ENCODE measurements at regions not wholly inside any gene's neighbourhood (a gene's known extent, or its start where the extent isn't known, plus 50 kb on each side); places are given as distances from the start of the nearest gene placed in this dataset.

- DNase-seq: no peak
Observed at GRCh38 chr1:177571076-177571475, 398.8 kb downstream of the SEC16B start.

- DNase-seq: no peak
Observed at GRCh38 chr1:177569476-177569875, 398.7 kb downstream of the BRINP2 start.

GRCh38 chr1:177568622-177569021, 397.9 kb downstream of the BRINP2 start:
- no peak for DNase-seq

GRCh38 chr1:177567393-177567792, 396.6 kb downstream of the BRINP2 start:
- no peak for DNase-seq

- DNase-seq: no peak
Observed at GRCh38 chr1:177566495-177566894, 395.7 kb downstream of the BRINP2 start.

GRCh38 chr1:177561436-177561835, 390.7 kb downstream of the BRINP2 start:
- no peak for DNase-seq

GRCh38 chr1:177558372-177558771, 387.6 kb downstream of the BRINP2 start:
- no peak for DNase-seq

- no peak for DNase-seq
Observed at GRCh38 chr1:177556163-177556562, 385.4 kb downstream of the BRINP2 start.

- no peak for DNase-seq
Observed at GRCh38 chr1:177547200-177547599, 376.4 kb downstream of the BRINP2 start.

- no peak for DNase-seq
Observed at GRCh38 chr1:177546346-177546745, 375.6 kb downstream of the BRINP2 start.

GRCh38 chr1:177526201-177526600, 355.4 kb downstream of the BRINP2 start:
- no peak for DNase-seq

GRCh38 chr1:177525176-177525575, 354.4 kb downstream of the BRINP2 start:
- DNase-seq: no peak

GRCh38 chr1:177517546-177517945, 346.8 kb downstream of the BRINP2 start:
- no peak for DNase-seq

GRCh38 chr1:177514207-177514606, 343.4 kb downstream of the BRINP2 start:
- DNase-seq: no peak

- no peak for DNase-seq
Observed at GRCh38 chr1:177511036-177511435, 340.3 kb downstream of the BRINP2 start.

GRCh38 chr1:177505905-177506590, 335.3 kb downstream of the BRINP2 start:
- DNase-seq: no peak

GRCh38 chr1:177495878-177496277, 325.1 kb downstream of the BRINP2 start:
- no peak for DNase-seq

GRCh38 chr1:177490786-177491185, 320.0 kb downstream of the BRINP2 start:
- no peak for DNase-seq

GRCh38 chr1:177490036-177490639, 319.4 kb downstream of the BRINP2 start:
- DNase-seq: no peak

GRCh38 chr1:177488722-177489121, 318.0 kb downstream of the BRINP2 start:
- DNase-seq: no peak

- no peak for DNase-seq
Observed at GRCh38 chr1:177487481-177487880, 316.7 kb downstream of the BRINP2 start.

GRCh38 chr1:177480741-177481305, 310.1 kb downstream of the BRINP2 start:
- no peak for DNase-seq

- DNase-seq: no peak
Observed at GRCh38 chr1:177479600-177479999, 308.8 kb downstream of the BRINP2 start.

- DNase-seq: no peak
Observed at GRCh38 chr1:177476676-177477075, 305.9 kb downstream of the BRINP2 start.
